ENCODE measurements at regions not wholly inside any gene's neighbourhood (a gene's known extent, or its start where the extent isn't known, plus 50 kb on each side); places are given as distances from the start of the nearest gene placed in this dataset.

DNA sequence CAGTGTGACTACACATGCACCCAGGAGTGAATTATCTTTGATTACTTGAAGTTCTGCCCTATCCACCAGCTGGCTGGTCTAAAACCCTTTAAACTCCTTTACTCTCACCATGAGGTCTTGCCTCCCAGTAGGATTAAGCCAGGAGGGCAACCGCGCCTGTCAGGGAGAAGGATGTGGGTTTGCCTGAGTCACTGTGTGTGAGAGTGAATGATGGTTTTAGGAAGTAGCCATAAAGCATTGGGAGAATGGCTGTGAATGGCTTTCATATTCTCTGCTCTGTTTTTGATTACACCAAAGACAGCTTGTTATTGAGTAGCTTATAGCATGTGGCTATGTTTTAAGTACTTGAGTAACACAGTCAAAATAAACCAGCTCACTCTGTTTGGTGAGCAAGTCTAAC, 637.7 kb upstream of the TBL1XR1 start:
- Histone ChIP-seq H2AFZ (ENCODE audit: low read depth, low read length) (no peak overlapping the region), H3K4me2 (ENCODE audit: insufficient read depth, low read length) (no peak overlapping the region), H3K27ac (ENCODE audit: insufficient read depth, low read depth, low read length) (no peak overlapping the region), H3K27me3 (ENCODE audit: control insufficient read depth in 2 of 2, insufficient read depth in 2 of 2, low read length in 2 of 2) (no peaks in the 10 kb centered on the region), H3K79me2 (ENCODE audit: control insufficient read depth, insufficient read depth, low read length) (no peaks in the 10 kb centered on the region), H3K4me3 (replicated peaks in 1 of 3; ENCODE audit: insufficient read depth in 1 of 3, low read depth in 1 of 3, low read length in 3 of 3) (no peak overlapping the region), H3K9me1 (replicated peaks; ENCODE audit: control insufficient read depth, extremely low read depth, insufficient read depth, low read length) (no peaks in the 10 kb centered on the region), H3K9ac (replicated peaks; ENCODE audit: extremely low read depth, insufficient read depth, low read length) (no peak overlapping the region), H3K9me3 (replicated peaks; ENCODE audit: control insufficient read depth, insufficient read depth, low read length) (no peaks in the 10 kb centered on the region), H3K4me1 (ENCODE audit: control insufficient read depth, extremely low read depth, insufficient read depth, low read length) (peaks cover 5% of the 10 kb centered on the region), H3K36me3 (ENCODE audit: control insufficient read depth in 2 of 2, extremely low read depth in 1 of 2, insufficient read depth in 2 of 2, low read length in 2 of 2) (no peaks in the 10 kb centered on the region), H4K20me1 (replicated peaks; ENCODE audit: control insufficient read depth, extremely low read depth, insufficient read depth, low read length) (no peaks in the 10 kb centered on the region)
- DNase-seq (ENCODE audit: low read depth, low spot score) (peak; percentile 88), FAIRE-seq (peak; percentile 88)
- CTCF ChIA-PET: interaction anchor here (0.6 to 1.4 kb wide), 7 partner anchors 9 to 550 kb away, joined by 3 to 5 read pairs (median 4); no protein-coding TSS in a partner anchor
- TF ChIP-seq FOS (IDR thresholded peaks at IDR 0.05; ENCODE audit: borderline replicate concordance, insufficient read depth, low read length) (peak; percentile 84), MYC (IDR thresholded peaks at IDR 0.05; ENCODE audit: low read depth, low read length) (no peak), POLR2AphosphoS5 (IDR thresholded peaks at IDR 0.05; ENCODE audit: insufficient read depth, low read depth, low read length) (peak; percentile 79), GATA2 (IDR thresholded peaks at IDR 0.05; ENCODE audit: insufficient read depth, insufficient read length, low read depth, low read length) (peak; percentile 70), JUN (IDR thresholded peaks at IDR 0.05; ENCODE audit: borderline replicate concordance, insufficient read depth, insufficient read length, low read depth) (peak; percentile 57)
- POLR2A ChIA-PET: no interaction called here
- dilution Hi-C loops (cut with MboI; ENCODE audit: extremely low pct_ligation_motif_present, low sequenced_read_pairs) (no loop called here), intact Hi-C loops (cut with micrococcal nuclease) (loop anchor here (2.0 kb wide), 1 partner anchor 60 kb away; no protein-coding TSS in a partner anchor)
- BruUV-seq (replicated peaks): no TSS peak

GRCh38 chr3:177835917-177836316, 638.6 kb upstream of the TBL1XR1 start:
- Histone ChIP-seq H2AFZ (ENCODE audit: low read depth, low read length) (no peak overlapping the region), H3K4me2 (ENCODE audit: insufficient read depth, low read length) (no peak overlapping the region), H3K36me3 (ENCODE audit: control insufficient read depth in 2 of 2, extremely low read depth in 1 of 2, insufficient read depth in 2 of 2, low read length in 2 of 2) (no peaks in the 10 kb centered on the region), H3K4me1 (ENCODE audit: control insufficient read depth, extremely low read depth, insufficient read depth, low read length) (peaks cover 5% of the 10 kb centered on the region), H3K27ac (ENCODE audit: insufficient read depth, low read depth, low read length) (no peak overlapping the region), H3K4me3 (replicated peaks in 1 of 3; ENCODE audit: insufficient read depth in 1 of 3, low read depth in 1 of 3, low read length in 3 of 3) (no peak overlapping the region), H3K79me2 (ENCODE audit: control insufficient read depth, insufficient read depth, low read length) (no peaks in the 10 kb centered on the region), H3K9me3 (replicated peaks; ENCODE audit: control insufficient read depth, insufficient read depth, low read length) (no peaks in the 10 kb centered on the region), H3K27me3 (ENCODE audit: control insufficient read depth in 2 of 2, insufficient read depth in 2 of 2, low read length in 2 of 2) (no peaks in the 10 kb centered on the region), H3K9ac (replicated peaks; ENCODE audit: extremely low read depth, insufficient read depth, low read length) (no peak overlapping the region), H3K9me1 (replicated peaks; ENCODE audit: control insufficient read depth, extremely low read depth, insufficient read depth, low read length) (no peaks in the 10 kb centered on the region), H4K20me1 (replicated peaks; ENCODE audit: control insufficient read depth, extremely low read depth, insufficient read depth, low read length) (no peaks in the 10 kb centered on the region)
- dilution Hi-C loops (cut with MboI; ENCODE audit: extremely low pct_ligation_motif_present, low sequenced_read_pairs) (no loop called here), intact Hi-C loops (cut with micrococcal nuclease) (loop anchor here (2.0 kb wide), 1 partner anchor 59 kb away; no protein-coding TSS in a partner anchor)
- BruUV-seq (replicated peaks): no TSS peak
- FAIRE-seq (no peak), DNase-seq (ENCODE audit: low read depth, low spot score) (no peak)
- POLR2A ChIA-PET: no interaction called here
- TF ChIP-seq FOS (IDR thresholded peaks at IDR 0.05; ENCODE audit: borderline replicate concordance, insufficient read depth, low read length): peak; percentile 25
- no peak for TF ChIP-seq MYC (IDR thresholded peaks at IDR 0.05; ENCODE audit: low read depth, low read length)
- CTCF ChIA-PET: interaction anchor here (0.9 kb wide), 1 partner anchor 427 kb away, joined by 3 read pairs; no protein-coding TSS in a partner anchor
